Mucosa of descending colon (tissue), 3 donors: ENCODE measurements at regions not wholly inside any gene's neighbourhood (a gene's known extent, or its start where the extent isn't known, plus 50 kb on each side); places are given as distances from the start of the nearest gene placed in this dataset.

Experiments
- ATAC-seq: fragments of 200-7000 bp; cut with Tn5 transposase; one replicate; pipeline ENCODE4 v1.9.1; 2020; ENCODE audit warnings: mild to moderate bottlenecking, moderate library complexity
- DNase-seq, 3 donors: peaks; one replicate each; pipeline ENCODE4 v3.0.0-alpha.2; 2020
- H3K36me3 ChIP-seq: fragments of 200-600 bp; one replicate; pipeline ENCODE4 v1.8.0; 2021; ENCODE audit warnings: low read depth, mild to moderate bottlenecking
- H3K4me1 ChIP-seq: fragments of 200-600 bp; one replicate; pipeline ENCODE4 v1.8.0; 2021; ENCODE audit warnings: low read depth, mild to moderate bottlenecking
- H3K4me3 ChIP-seq: fragments of 200-600 bp; one replicate; pipeline ENCODE4 v1.8.0; 2021; ENCODE audit warnings: mild to moderate bottlenecking
- H3K9me3 ChIP-seq: fragments of 200-600 bp; one replicate; pipeline ENCODE4 v1.8.0; 2021; ENCODE audit warnings: mild to moderate bottlenecking
- CTCF ChIP-seq: fragments of 200-600 bp; IDR thresholded peaks from one replicate; pipeline ENCODE4 v1.8.0; 2022; ENCODE audit warnings: antibody characterized with exemption, mild to moderate bottlenecking
- intact Hi-C, 2 donors: fragments of 100-400 bp; cut with DNase I in 1 of 2; cut with micrococcal nuclease in 1 of 2; formaldehyde crosslinking; loops; one replicate each; pipeline versions ENCODE4 v1.11.0 to v1.11.1; 2022; cut with DNase I, micrococcal nuclease
- donor health status: DM: no; HTN: no; CAD: no; lungs with moderate emphysema.
- donor health status: DM: no; HTN: no; CAD: no.
- donor health status: DM: no; HTN: yes; CAD: no.

GRCh38 chr6:168885751-168886742, 367.6 kb downstream of the THBS2 start:
- TF ChIP-seq CTCF: no peak

DNA sequence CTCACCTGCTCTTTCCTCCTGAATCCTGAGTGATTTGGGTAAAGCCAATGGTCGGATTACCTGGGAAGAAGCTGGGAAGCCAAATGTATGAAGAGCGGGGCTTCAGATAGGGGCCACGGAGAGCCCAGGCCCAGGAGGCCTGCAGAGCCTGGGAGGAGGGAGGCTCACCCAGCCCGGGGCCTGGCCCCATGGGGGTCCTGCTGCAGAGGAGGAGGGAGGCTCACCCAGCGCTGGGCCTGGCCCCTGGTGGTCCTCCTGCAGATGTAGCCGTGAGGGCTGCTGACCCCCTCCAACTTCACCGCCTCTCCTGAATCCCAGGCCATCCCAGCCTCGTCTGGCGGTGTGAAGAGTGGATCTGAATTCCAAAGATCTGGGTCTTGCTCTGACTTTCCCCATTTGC, 368.4 kb downstream of the THBS2 start:
- no peaks in the 10 kb centered on the region for H3K36me3 ChIP-seq
- no peak for ATAC-seq
- intact Hi-C loops: loop anchor here in 1 of 2 donors (2.0 kb wide), 1 partner anchor 514 kb away; no protein-coding TSS in a partner anchor
- no peaks in the 10 kb centered on the region for H3K9me3 ChIP-seq
- no peak for TF ChIP-seq CTCF
- no peak overlapping the region for H3K4me3 ChIP-seq
- H3K4me1 ChIP-seq: no peaks in the 10 kb centered on the region
- no peak for DNase-seq

More at GRCh38 chr6:168885751-168886742, 367.6 kb downstream of the THBS2 start:
- ATAC-seq (no peak), DNase-seq (no peak)
- Histone ChIP-seq H3K4me3 (no peak overlapping the region), H3K9me3 (no peaks in the 10 kb centered on the region), H3K36me3 (no peaks in the 10 kb centered on the region), H3K4me1 (no peaks in the 10 kb centered on the region)
- intact Hi-C loops: loop anchor here in 1 of 2 donors (2.0 kb wide), 1 partner anchor 515 kb away; no protein-coding TSS in a partner anchor

DNA sequence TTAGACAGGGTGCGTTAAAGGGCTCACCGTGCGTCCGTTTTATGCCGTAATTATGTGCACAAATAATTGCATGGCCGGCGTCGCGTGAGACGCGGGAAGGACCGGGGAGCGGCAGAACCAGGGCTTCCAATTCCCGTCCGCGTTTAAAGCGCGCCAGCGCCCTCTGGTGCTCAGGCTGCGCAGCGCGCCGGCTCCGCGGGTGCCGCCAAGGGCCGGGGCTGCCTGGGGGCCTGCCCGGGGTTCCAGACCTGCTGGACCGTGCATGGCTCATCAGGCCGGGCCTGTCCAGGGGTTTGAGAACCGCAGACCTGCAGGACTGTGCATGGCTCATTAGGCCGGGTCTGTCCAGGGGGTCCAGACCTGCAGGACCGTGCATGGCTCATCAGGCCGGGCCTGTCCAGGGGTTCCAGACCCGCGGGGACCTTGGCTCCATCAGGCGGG, 369.0 kb downstream of the THBS2 start:
- no peak overlapping the region for H3K4me3 ChIP-seq
- intact Hi-C loops: loop anchor here (2.0 to 5.0 kb wide), 2 partner anchors 512 to 514 kb away; no protein-coding TSS in a partner anchor

DNA sequence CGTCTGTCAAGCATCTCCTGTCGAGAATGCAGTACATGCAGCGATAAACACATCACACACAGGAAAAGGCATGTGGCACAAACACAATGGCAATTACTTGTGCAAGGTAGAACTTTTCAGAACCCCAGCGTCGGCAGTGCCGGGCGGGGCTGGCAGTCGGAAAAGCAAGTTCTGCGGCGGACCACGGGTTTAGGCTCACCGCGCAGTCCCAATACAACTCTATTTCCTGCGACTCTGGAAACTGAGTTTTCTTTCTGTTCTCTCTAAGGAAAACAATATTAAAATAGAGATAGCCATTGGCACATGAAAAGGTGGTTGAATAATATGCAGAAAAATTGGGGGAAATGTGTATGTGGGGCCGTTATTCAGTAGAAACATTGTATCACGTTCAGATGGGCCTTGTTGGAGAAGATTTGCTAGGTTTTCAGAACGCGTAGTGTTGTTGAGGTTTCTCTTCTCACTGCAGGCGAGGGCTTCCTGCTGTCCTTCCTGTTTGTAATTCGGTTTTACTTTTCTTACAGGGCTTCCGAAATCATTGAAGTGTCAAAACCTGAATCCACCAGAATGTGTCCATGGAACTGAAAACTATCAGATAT, 369.5 kb downstream of the THBS2 start:
- TF ChIP-seq CTCF: no peak
- H3K9me3 ChIP-seq: no peaks in the 10 kb centered on the region
- H3K36me3 ChIP-seq: no peaks in the 10 kb centered on the region
- ATAC-seq (peak; percentile 9), DNase-seq (no peak)
- intact Hi-C loops: loop anchor here (2.0 to 5.0 kb wide), 2 partner anchors 512 to 513 kb away; no protein-coding TSS in a partner anchor
- H3K4me3 ChIP-seq: no peak overlapping the region
- no peaks in the 10 kb centered on the region for H3K4me1 ChIP-seq

More for the DNA sequence above, 369.0 kb downstream of the THBS2 start:
- DNase-seq (peak in 2 of 3 donors; percentile 83 to 86), ATAC-seq (peak; percentile 92)
- Histone ChIP-seq H3K4me1 (no peaks in the 10 kb centered on the region), H3K9me3 (no peaks in the 10 kb centered on the region), H3K36me3 (no peaks in the 10 kb centered on the region)
- peak; percentile 92 for TF ChIP-seq CTCF

DNA sequence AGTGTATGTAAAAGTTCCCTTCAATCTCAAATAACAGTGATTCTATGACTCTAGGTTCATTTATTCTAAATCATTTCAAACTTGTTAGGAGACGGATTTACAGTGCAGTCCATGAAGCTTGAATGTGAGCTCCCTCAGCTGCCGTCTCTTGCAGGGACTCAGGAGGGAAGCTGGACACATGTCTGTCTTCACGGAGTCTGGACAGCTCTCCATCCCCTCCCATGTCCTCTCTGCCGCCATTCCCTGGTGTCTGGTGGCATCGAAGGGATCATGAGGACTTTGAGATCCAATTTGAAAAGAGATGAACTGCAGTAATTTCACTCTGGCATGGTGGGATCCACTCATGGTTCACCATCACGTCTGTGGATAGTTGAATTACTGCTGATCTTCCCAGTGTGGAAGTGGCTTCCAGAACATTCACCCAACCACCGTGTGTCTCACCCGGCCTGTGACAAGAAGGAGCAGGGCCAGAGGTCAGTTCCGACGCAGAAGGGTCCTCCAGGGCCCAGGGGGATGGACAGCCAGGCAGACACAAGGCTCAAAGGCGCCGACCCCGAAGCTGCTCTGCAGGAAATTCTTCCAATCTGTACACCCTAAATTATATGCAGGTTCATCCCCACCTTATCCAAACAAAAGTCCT, 370.1 kb downstream of the THBS2 start:
- no peaks in the 10 kb centered on the region for H3K4me1 ChIP-seq
- no peak for TF ChIP-seq CTCF
- no peak overlapping the region for H3K4me3 ChIP-seq
- no peaks in the 10 kb centered on the region for H3K9me3 ChIP-seq
- no peaks in the 10 kb centered on the region for H3K36me3 ChIP-seq
- no peak for DNase-seq
- no peak for ATAC-seq
- intact Hi-C loops: loop anchor here (2.0 to 5.0 kb wide), 2 partner anchors 511 to 513 kb away; no protein-coding TSS in a partner anchor
